ENCODE measurements at regions not wholly inside any gene's neighbourhood (a gene's known extent, or its start where the extent isn't known, plus 50 kb on each side); places are given as distances from the start of the nearest gene placed in this dataset.

DNA sequence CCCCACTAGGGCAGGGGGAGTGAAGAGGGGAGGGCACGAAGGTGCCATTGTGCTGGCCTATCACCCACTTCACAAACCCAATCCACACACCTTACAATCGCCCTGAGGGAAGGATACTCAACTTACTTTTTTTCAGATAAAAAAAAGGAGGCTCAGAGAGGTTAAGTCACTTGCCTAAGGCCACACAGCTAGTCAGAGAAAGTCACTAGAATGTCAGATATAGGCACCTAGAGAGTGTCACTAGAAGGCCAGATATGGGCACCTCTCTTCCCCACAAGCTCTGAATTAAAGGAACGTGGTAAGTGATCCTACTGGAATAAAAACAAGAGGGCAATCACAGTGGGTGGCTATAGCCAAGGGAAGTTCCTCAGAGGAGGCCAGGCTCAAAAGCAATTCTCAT lies 204.5 kb upstream of the ASIC2 start:
- Histone ChIP-seq H3K36me3 (no peaks in the 10 kb centered on the region), H3K9me3 (no peaks in the 10 kb centered on the region), H3K4me1 (peaks cover 16% of the 10 kb centered on the region), H3K4me3 (no peak overlapping the region), H3K27me3 (no peaks in the 10 kb centered on the region), H3K27ac (no peak overlapping the region)
- WGBS: 68% methylated on average over 3 of the region's 3 CpGs
- TF ChIP-seq POLR2A (IDR thresholded peaks at IDR 0.05): no peak
- no peak for TF ChIP-seq POLR2AphosphoS5 (IDR thresholded peaks at IDR 0.05)
- TF ChIP-seq, protein P1, sequence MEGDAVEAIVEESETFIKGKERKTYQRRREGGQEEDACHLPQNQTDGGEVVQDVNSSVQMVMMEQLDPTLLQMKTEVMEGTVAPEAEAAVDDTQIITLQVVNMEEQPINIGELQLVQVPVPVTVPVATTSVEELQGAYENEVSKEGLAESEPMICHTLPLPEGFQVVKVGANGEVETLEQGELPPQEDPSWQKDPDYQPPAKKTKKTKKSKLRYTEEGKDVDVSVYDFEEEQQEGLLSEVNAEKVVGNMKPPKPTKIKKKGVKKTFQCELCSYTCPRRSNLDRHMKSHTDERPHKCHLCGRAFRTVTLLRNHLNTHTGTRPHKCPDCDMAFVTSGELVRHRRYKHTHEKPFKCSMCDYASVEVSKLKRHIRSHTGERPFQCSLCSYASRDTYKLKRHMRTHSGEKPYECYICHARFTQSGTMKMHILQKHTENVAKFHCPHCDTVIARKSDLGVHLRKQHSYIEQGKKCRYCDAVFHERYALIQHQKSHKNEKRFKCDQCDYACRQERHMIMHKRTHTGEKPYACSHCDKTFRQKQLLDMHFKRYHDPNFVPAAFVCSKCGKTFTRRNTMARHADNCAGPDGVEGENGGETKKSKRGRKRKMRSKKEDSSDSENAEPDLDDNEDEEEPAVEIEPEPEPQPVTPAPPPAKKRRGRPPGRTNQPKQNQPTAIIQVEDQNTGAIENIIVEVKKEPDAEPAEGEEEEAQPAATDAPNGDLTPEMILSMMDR (IDR thresholded peaks at IDR 0.05): no peak
- no peak for TF ChIP-seq EP300 (IDR thresholded peaks at IDR 0.05)
- DNase-seq (ENCODE audit: low spot score in 2 of 2): no peak

DNA sequence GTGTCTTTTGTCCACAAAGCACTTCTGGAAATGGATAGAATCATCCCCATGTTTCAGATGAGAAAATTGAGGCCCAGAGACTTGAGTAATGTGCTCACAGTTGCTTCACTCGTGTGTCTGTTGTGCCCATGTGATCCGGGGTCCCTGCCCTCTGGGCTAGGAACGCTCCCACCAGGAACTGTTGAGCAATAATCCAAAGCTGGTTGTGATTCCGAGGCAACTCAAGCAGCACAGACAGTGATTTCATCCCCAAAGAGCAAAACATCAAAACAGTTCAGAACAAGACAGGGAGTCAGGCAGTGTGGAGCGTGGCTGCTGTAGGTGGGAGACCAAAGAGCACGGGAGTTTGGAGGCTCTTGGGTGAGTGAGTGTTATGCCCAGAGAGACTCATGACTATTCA lies 205.0 kb upstream of the ASIC2 start:
- Histone ChIP-seq H3K4me1 (peaks cover 16% of the 10 kb centered on the region), H3K4me3 (peak overlapping the region; percentile 21), H3K27me3 (no peaks in the 10 kb centered on the region), H3K27ac (peak overlapping the region; percentile 49), H3K9me3 (no peaks in the 10 kb centered on the region), H3K36me3 (no peaks in the 10 kb centered on the region)
- WGBS: 51% methylated on average over 6 of the region's 6 CpGs
- no peak for DNase-seq (ENCODE audit: low spot score in 2 of 2)
- TF ChIP-seq POLR2A (IDR thresholded peaks at IDR 0.05): peak in 1 of 2 donors; percentile 43
- TF ChIP-seq, protein P1 (IDR thresholded peaks at IDR 0.05): no peak
- TF ChIP-seq POLR2AphosphoS5 (IDR thresholded peaks at IDR 0.05): peak in 1 of 3 donors; percentile 8

DNA sequence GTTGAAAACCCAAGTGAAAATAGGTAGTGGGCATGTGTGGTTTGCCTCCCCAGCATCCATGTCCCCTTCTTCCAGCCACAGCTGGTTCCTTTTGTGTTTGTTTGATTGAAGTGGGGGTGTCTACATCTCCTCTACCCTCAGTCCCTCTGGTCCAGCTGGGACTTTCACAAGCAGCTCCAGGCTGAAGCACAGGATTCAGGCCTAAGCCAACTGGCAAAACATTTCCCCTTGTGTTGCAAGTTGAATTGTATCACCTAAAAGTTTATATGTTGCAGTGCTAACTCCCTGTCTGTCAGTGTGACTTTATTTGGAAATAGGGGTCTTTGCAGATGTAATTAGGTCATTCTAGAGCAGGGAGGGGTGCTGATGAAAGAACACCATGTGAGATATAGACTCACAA lies 205.9 kb upstream of the ASIC2 start:
- DNase-seq (ENCODE audit: low spot score in 2 of 2): no peak
- no peaks in the 10 kb centered on the region for H3K36me3 ChIP-seq
- H3K9me3 ChIP-seq: no peaks in the 10 kb centered on the region
- peaks cover 16% of the 10 kb centered on the region for H3K4me1 ChIP-seq
- H3K27me3 ChIP-seq: no peaks in the 10 kb centered on the region
- peak overlapping the region; percentile 21 for H3K4me3 ChIP-seq
- TF ChIP-seq POLR2AphosphoS5 (IDR thresholded peaks at IDR 0.05) (no peak), POLR2A (IDR thresholded peaks at IDR 0.05) (no peak), EP300 (IDR thresholded peaks at IDR 0.05) (no peak)
- TF ChIP-seq, protein P1 (IDR thresholded peaks at IDR 0.05): no peak
- H3K27ac ChIP-seq: peak overlapping the region; percentile 49

DNA sequence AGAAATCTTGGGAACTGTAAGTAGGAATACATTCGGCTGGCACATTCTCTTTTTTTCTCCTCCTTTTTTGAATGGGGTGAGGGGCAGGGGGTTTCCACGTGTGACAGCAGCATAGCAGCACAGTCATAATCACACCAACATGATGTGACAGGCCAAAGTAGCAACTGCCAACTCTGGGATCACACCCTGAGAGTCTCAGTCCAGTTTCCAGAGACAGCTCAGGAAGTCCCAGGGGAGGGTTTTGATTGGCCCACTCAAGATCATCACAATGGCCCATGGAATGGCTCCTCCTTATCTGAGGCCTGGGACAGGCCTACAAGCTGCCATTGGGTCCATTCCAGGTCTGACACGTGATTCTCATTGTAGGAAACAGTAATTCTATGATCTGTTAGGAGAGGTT lies 207.1 kb upstream of the ASIC2 start:
- H3K9me3 ChIP-seq: no peaks in the 10 kb centered on the region
- peaks cover 16% of the 10 kb centered on the region for H3K4me1 ChIP-seq
- peak overlapping the region; percentile 16 for H3K27ac ChIP-seq
- 21% methylated on average over 3 of the region's 3 CpGs for WGBS
- no peak for TF ChIP-seq EP300 (IDR thresholded peaks at IDR 0.05)
- no peak for TF ChIP-seq POLR2AphosphoS5 (IDR thresholded peaks at IDR 0.05)
- no peak for TF ChIP-seq POLR2A (IDR thresholded peaks at IDR 0.05)
- TF ChIP-seq, protein P1 (IDR thresholded peaks at IDR 0.05): no peak
- peaks cover 4% of the 10 kb centered on the region for H3K27me3 ChIP-seq
- DNase-seq (ENCODE audit: low spot score in 2 of 2): peak in 1 of 2 donors; percentile 77
- H3K4me3 ChIP-seq: no peak overlapping the region
- no peaks in the 10 kb centered on the region for H3K36me3 ChIP-seq

DNA sequence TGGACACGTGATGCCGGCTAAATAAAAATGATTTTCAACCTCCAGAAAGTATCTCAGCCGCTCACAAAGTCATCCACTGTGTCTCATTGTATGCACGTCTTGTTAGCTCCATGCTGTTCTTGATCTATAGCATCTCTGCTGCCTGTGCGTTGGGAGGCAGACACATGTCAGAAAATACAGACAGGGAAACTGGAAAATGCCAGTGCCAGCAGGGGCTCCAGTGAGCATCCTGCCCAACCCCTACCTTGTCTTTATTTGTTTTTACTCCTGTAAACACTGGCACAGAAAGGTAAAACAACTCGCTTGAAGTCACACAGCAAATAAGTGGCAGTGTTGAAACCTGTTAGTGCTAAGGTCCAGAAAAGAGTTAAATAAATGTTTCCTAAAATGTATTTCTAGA lies 208.1 kb upstream of the ASIC2 start:
- 89% methylated on average over 6 of the region's 6 CpGs for WGBS
- H3K27me3 ChIP-seq: peaks cover 4% of the 10 kb centered on the region
- no peak for TF ChIP-seq EP300 (IDR thresholded peaks at IDR 0.05)
- TF ChIP-seq POLR2AphosphoS5 (IDR thresholded peaks at IDR 0.05): no peak
- TF ChIP-seq, protein P1 (IDR thresholded peaks at IDR 0.05): no peak
- TF ChIP-seq POLR2A (IDR thresholded peaks at IDR 0.05): no peak
- H3K27ac ChIP-seq: no peak overlapping the region
- DNase-seq (ENCODE audit: low spot score in 2 of 2): no peak
- peaks cover 16% of the 10 kb centered on the region for H3K4me1 ChIP-seq
- H3K9me3 ChIP-seq: no peaks in the 10 kb centered on the region
- H3K4me3 ChIP-seq: no peak overlapping the region
- no peaks in the 10 kb centered on the region for H3K36me3 ChIP-seq
